HepG2 (cell line): ENCODE measurements at regions not wholly inside any gene's neighbourhood (a gene's known extent, or its start where the extent isn't known, plus 50 kb on each side); places are given as distances from the start of the nearest gene placed in this dataset.

Experiments
- ERF ChIP-seq: IDR thresholded peaks from 2 replicates; pipeline ENCODE4 v1.6.1; 2018; ENCODE audit warnings: missing biosample characterization, missing genetic modification reagents
- HDAC2 ChIP-seq: sonication (generic); formaldehyde crosslinking; IDR thresholded peaks from 2 replicates; pipeline ENCODE4 v1.4.0; 2020; ENCODE audit warnings: missing genetic modification reagents
- MED1 ChIP-seq: sonication (generic); formaldehyde crosslinking; IDR thresholded peaks from 2 replicates; pipeline ENCODE4 v1.4.0; 2020; ENCODE audit warnings: missing genetic modification reagents
- NBN ChIP-seq: fragments of 450-650 bp; conservative IDR thresholded peaks from 2 replicates; pipeline ENCODE4 v1.6.1; 2017
- RELA ChIP-seq: sonication (generic); formaldehyde crosslinking; IDR thresholded peaks from 2 replicates; pipeline ENCODE4 v1.4.0; 2020; ENCODE audit warnings: missing genetic modification reagents
- SOX6 ChIP-seq, 2 experiments: fragments of 450-650 bp in 1 of 2; sonication (generic) in 1 of 2; formaldehyde crosslinking in 1 of 2; IDR thresholded peaks; 2 replicates each; pipeline versions ENCODE4 v1.4.0 to v1.6.1; 2017 to 2020; ENCODE audit warnings: antibody characterized with exemption in 1 of 2, mild to moderate bottlenecking in 1 of 2, missing genetic modification reagents in 1 of 2
- YY1 ChIP-seq: IDR thresholded peaks from 2 replicates; pipeline ENCODE4 v1.6.1; 2011; ENCODE audit warnings: low read length, low read depth, moderate library complexity, mild to moderate bottlenecking; ENCODE audit not compliant: insufficient read depth, insufficient replicate concordance
- ZEB1 ChIP-seq: IDR thresholded peaks from 2 replicates; pipeline ENCODE4 v1.6.1; 2012; ENCODE audit warnings: mild to moderate bottlenecking, low read depth, inconsistent platforms; ENCODE audit not compliant: insufficient replicate concordance
- ZFP1 ChIP-seq: IDR thresholded peaks from 2 replicates; pipeline ENCODE4 v1.6.1; 2016
- ZNF362 ChIP-seq: sonication (generic); formaldehyde crosslinking; IDR thresholded peaks from 2 replicates; pipeline ENCODE4 v1.4.0; 2020; ENCODE audit warnings: missing genetic modification reagents, mild to moderate bottlenecking, borderline replicate concordance
- ZNF503 ChIP-seq: sonication (generic); formaldehyde crosslinking; IDR thresholded peaks from 2 replicates; pipeline ENCODE4 v1.4.0; 2020; ENCODE audit warnings: missing genetic modification reagents
- ZNF737 ChIP-seq: sonication (generic); formaldehyde crosslinking; IDR thresholded peaks from 2 replicates; pipeline ENCODE4 v1.5.0; 2020; ENCODE audit warnings: missing genetic modification reagents, mild to moderate bottlenecking, borderline replicate concordance
- TF ChIP-seq, protein P1 (sequence below), 2 experiments: fragments of 450-650 bp in 1 of 2; sonication (generic) in 1 of 2; formaldehyde crosslinking in 1 of 2; IDR thresholded peaks; 2 replicates each; pipeline versions ENCODE4 v1.6.1 to v1.8.0; 2016 to 2022; ENCODE audit warnings: antibody characterized with exemption in 1 of 2, mild to moderate bottlenecking in 1 of 2, missing genetic modification reagents in 1 of 2
- TF ChIP-seq, protein P2 (sequence below): sonication (generic); formaldehyde crosslinking; IDR thresholded peaks from 2 replicates; pipeline ENCODE4 v1.4.0; 2020; ENCODE audit warnings: missing genetic modification reagents, mild to moderate bottlenecking, borderline replicate concordance

DNA sequence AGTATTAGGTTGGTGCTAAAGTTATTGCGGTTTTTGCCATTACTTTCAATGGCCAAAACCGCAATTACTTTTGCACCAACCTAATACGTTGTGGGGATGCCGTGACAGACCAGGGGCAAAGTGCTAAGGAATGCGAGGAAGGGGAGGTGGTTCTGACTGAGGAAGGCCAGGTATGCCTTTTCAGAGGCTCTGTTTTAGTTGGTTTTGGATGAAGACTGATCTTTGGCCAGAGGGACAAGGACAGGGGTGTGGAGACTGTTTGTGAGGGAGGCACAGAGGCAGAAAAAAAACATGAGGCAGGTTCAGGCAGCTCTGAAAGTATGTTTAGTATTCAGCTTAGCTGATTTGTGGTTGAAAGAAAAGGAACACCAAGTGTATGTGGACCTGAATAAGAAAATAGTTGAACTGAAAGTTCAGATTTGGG, 358.2 kb downstream of the RPS6KC1 start (continued):
- TF ChIP-seq, protein P1, sequence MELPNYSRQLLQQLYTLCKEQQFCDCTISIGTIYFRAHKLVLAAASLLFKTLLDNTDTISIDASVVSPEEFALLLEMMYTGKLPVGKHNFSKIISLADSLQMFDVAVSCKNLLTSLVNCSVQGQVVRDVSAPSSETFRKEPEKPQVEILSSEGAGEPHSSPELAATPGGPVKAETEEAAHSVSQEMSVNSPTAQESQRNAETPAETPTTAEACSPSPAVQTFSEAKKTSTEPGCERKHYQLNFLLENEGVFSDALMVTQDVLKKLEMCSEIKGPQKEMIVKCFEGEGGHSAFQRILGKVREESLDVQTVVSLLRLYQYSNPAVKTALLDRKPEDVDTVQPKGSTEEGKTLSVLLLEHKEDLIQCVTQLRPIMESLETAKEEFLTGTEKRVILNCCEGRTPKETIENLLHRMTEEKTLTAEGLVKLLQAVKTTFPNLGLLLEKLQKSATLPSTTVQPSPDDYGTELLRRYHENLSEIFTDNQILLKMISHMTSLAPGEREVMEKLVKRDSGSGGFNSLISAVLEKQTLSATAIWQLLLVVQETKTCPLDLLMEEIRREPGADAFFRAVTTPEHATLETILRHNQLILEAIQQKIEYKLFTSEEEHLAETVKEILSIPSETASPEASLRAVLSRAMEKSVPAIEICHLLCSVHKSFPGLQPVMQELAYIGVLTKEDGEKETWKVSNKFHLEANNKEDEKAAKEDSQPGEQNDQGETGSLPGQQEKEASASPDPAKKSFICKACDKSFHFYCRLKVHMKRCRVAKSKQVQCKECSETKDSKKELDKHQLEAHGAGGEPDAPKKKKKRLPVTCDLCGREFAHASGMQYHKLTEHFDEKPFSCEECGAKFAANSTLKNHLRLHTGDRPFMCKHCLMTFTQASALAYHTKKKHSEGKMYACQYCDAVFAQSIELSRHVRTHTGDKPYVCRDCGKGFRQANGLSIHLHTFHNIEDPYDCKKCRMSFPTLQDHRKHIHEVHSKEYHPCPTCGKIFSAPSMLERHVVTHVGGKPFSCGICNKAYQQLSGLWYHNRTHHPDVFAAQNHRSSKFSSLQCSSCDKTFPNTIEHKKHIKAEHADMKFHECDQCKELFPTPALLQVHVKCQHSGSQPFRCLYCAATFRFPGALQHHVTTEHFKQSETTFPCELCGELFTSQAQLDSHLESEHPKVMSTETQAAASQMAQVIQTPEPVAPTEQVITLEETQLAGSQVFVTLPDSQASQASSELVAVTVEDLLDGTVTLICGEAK (IDR thresholded peaks at IDR 0.05), result peak; percentile 67
- TF ChIP-seq, protein P1 (CRISPR knock-in tag; IDR thresholded peaks at IDR 0.05), result no peak
- 0 out of 2 replicates have a peak, but pooled peaks have one; percentile 44 for TF ChIP-seq ZNF503 (CRISPR knock-in tag)
- peak; percentile 30 for TF ChIP-seq ZEB1
- peak; percentile 12; the same call in 1 of the 2 replicates for TF ChIP-seq HDAC2 (CRISPR knock-in tag)
- no peak for TF ChIP-seq ZNF737 (CRISPR knock-in tag)
- TF ChIP-seq ERF (CRISPR knock-in tag), result 0 out of 2 replicates have a peak, but pooled peaks have one; percentile 24
- no peak for TF ChIP-seq SOX6 (IDR thresholded peaks at IDR 0.05)
- TF ChIP-seq SOX6 (CRISPR knock-in tag; IDR thresholded peaks at IDR 0.05), result 0 out of 2 replicates have a peak, but pooled peaks have one; percentile 42
- TF ChIP-seq ZNF362 (CRISPR knock-in tag), result peak; percentile 83; the same call in 1 of the 2 replicates
- TF ChIP-seq RELA (CRISPR knock-in tag), result no peak
- TF ChIP-seq, protein P2, sequence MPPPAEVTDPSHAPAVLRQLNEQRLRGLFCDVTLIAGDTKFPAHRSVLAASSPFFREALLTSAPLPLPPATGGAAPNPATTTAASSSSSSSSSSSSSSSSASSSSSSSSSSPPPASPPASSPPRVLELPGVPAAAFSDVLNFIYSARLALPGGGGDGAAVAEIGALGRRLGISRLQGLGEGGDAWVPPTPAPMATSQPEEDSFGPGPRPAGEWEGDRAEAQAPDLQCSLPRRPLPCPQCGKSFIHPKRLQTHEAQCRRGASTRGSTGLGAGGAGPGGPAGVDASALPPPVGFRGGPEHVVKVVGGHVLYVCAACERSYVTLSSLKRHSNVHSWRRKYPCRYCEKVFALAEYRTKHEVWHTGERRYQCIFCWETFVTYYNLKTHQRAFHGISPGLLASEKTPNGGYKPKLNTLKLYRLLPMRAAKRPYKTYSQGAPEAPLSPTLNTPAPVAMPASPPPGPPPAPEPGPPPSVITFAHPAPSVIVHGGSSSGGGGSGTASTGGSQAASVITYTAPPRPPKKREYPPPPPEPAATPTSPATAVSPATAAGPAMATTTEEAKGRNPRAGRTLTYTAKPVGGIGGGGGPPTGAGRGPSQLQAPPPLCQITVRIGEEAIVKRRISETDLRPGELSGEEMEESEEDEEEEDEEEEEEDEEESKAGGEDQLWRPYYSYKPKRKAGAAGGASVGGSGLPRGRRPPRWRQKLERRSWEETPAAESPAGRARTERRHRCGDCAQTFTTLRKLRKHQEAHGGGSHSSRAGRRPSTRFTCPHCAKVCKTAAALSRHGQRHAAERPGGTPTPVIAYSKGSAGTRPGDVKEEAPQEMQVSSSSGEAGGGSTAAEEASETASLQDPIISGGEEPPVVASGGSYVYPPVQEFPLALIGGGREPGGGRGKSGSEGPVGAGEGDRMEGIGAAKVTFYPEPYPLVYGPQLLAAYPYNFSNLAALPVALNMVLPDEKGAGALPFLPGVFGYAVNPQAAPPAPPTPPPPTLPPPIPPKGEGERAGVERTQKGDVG, result peak; percentile 43; the same call in 1 of the 2 replicates
- TF ChIP-seq ZFP1, result no peak
- no peak for TF ChIP-seq YY1
- TF ChIP-seq MED1 (CRISPR knock-in tag), result peak; percentile 55; the same call in 1 of the 2 replicates
- TF ChIP-seq NBN, result no peak
